ENCODE measurements at regions not wholly inside any gene's neighbourhood (a gene's known extent, or its start where the extent isn't known, plus 50 kb on each side); places are given as distances from the start of the nearest gene placed in this dataset.

GRCh38 chrX:857376-857775, 226.8 kb downstream of the SHOX start:
- TF ChIP-seq POLR2A (IDR thresholded peaks at IDR 0.05; ENCODE audit: low read length) (no peak), JUN (IDR thresholded peaks at IDR 0.05) (no peak), CTCF (IDR thresholded peaks at IDR 0.05) (no peak), KDM1A (IDR thresholded peaks at IDR 0.05; ENCODE audit: low read depth) (no peak), REST (IDR thresholded peaks at IDR 0.05) (no peak), PHF8 (IDR thresholded peaks at IDR 0.05; ENCODE audit: borderline replicate concordance, low read depth) (no peak), CEBPB (IDR thresholded peaks at IDR 0.05) (no peak), MAX (IDR thresholded peaks at IDR 0.05) (no peak), CBX8 (IDR thresholded peaks at IDR 0.05) (no peak), USF2 (IDR thresholded peaks at IDR 0.05) (no peak), PBX3 (IDR thresholded peaks at IDR 0.05) (no peak), TP53 (CRISPR knock-in tag; IDR thresholded peaks at IDR 0.05) (no peak), ESRRA (IDR thresholded peaks at IDR 0.05; ENCODE audit: borderline replicate concordance, low read length) (no peak), EP300 (IDR thresholded peaks at IDR 0.05) (no peak)
